NOMO-1 treated with dmso at 0.1 percent for 144 hours (cell line): ENCODE measurements at regions not wholly inside any gene's neighbourhood (a gene's known extent, or its start where the extent isn't known, plus 50 kb on each side); places are given as distances from the start of the nearest gene placed in this dataset.
A peak's percentile ranks its signal among the peaks of the same experiment; 100 is the strongest.
"Not testable (repeated sequence)": the region's sequence is repeated elsewhere in the genome, so short reads cannot be mapped to it uniquely, and the experiment has no call there.

ENCODE experiments used
- DNase-seq: peaks from one replicate; lab custom pipeline; 2025; ENCODE audit not compliant: unreplicated experiment; lab: John Stamatoyannopoulos, UW

DNA sequence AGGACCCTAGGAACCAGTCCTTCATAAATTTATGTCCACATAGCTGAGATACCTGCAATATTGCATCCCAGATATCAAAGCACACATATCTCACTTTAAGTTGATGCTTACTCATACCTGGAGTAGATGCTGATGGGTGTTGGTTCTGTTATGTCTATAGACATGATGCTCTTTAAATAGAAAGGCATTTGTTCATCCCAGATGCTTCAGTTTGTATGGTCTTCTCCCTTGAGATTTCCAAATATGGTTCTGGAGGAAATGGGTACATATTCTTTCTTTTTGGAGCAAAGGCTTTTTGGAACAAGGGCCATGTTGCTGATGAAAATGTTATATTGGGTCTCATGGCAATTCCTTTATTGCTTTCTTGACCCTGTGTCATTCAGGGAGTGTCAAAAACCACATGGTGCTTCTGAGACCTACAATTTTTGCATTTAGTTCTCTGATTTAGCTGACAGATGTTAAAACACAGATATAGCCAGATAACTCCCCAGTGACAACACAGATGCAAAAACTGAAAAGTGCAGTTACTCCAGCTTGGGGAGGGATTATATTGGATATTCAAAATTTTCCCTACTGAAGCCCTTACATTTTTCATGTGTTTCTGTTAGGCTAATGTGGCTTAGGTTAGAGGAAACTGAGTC is 211.4 kb downstream of the KCNRG start:
- no peak for DNase-seq

- DNase-seq: no peak
Measured at GRCh38 chr13:50227361-50227760, 212.1 kb downstream of the KCNRG start.

DNA sequence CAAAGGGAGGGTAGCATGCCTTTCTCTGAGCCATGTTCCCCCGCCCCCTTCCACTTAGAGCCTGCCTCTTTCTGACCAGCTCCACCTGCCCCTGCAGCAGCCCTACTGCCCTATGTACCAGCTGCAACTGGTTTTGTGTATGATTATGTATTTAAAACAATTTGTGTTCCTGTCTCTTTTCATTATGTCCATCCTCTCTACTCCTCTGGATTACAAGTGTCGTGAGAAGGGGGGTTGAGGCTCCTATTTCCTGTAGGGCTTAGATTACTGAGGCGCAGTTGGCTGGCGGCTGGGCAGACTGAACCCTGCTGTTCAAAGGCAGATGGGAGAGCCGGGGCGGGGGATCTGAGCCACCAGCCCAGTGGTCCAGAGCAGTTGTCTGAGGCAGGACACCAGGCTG is 213.3 kb downstream of the KCNRG start:
- DNase-seq: no peak

DNA sequence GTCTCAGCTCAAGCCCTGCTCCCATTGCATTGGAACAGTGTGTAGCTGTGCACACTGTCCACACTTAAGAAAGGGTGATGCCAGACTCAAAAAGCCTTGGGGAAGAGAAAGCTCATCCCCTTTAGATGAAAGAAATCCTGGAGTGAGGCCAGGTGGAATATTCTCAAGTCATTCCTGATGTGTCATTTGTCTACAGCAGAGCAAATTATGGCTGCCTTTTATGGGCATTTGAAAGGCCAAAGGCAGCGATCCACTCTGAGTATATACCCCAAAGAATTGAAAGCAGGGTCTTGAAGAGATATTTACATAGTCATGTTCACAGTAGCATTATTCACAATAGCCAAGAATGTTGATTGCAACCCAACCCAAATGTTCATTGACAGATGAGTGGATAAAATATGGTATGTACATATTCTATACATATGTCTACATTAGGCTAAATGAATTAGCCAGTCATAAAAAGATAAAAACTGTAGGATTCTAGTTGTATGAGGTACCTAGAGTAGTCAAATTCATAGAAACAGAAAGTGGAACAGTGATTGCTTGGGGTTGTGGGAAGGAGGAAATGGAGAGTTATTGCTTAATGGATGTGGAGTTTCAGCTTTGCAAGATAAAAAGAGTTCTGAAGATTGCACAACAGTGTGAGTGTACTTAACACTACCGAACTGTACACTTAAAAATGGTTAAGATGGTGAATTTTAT is 214.9 kb downstream of the KCNRG start:
- peak; percentile 93 for DNase-seq

DNA sequence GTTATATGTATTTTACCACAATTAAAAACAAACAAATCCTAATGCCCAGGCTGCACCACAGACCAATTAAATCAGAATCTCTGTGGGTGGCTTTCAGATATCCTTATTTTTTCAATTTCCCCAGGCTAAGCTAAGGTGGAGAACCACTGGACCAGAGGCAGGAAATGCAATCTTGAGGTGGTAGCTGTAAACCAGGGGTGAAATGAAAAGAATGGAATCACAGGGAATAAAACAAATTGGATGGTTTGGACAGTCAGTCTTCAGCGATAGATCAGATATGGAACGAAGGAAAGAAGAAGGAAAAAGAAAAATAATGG is 215.4 kb downstream of the KCNRG start:
- no peak for DNase-seq

DNA sequence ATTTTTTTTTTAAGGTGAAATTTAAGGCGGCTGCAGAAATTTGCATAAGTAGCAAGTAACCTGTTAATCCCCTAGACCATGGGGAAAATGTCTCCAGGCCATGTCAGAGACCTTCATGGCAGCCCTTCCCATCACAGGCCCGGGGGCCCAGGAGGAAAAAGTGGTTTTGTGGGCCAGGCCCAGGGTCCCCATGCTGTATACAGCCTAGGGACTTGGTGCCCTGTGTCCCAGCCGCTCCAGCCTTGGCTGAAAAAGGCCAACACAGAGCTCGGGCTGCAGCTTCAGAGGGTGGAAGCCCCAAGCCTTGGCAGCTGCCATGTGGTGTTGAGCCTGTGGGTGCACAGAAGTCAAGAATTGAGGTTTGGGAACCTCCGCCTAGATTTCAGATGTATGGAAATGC is 218.3 kb downstream of the KCNRG start:
- not testable (repeated sequence) for DNase-seq

GRCh38 chr13:50235604-50236342 is 220.5 kb downstream of the KCNRG start:
- DNase-seq: no peak

GRCh38 chr13:50236898-50237318 is 221.7 kb downstream of the KCNRG start:
- DNase-seq: no peak

DNA sequence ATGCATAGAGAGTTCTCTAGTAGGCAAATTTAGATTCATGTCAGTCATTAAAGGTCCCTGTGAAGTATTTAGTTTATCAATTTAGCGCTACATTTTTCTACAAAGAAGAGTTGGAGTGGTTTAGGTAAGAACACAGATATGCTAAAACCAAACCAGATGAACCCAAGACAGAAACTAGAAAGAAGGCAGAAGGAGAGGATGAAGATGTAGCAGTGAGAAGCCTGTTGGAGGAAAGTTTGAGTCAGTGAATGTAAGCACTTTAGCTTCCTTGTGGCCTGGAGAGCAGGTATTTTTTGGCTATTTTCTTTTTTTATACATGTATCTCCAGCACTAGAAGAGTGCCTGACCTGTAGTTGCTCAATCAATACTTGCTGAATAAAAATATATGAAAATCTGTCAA is 223.7 kb downstream of the KCNRG start:
- DNase-seq: no peak

DNA sequence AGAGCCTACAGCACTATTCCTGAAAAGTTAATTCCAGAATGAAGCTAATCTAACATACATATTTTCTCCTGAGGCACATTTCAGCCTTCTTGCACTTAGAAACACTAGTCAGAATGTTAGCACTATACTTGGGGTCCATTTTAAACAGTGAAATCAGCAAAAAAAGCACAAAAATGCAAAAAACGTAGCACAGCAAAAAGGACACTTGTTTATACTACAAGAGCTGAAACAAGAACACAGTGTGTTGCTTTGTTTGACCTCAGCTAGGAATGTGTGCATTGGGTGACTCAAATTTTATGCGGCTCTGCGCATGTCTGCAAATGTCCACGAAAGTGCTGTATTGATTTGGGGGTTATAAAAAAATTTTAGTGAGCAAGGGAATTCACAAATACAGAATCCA is 226.2 kb downstream of the KCNRG start:
- no peak for DNase-seq

- DNase-seq: no peak
Measured at GRCh38 chr13:50243931-50244330, 228.7 kb downstream of the KCNRG start.

- DNase-seq: no peak
Measured at GRCh38 chr13:50244355-50244712, 229.1 kb downstream of the KCNRG start.

DNA sequence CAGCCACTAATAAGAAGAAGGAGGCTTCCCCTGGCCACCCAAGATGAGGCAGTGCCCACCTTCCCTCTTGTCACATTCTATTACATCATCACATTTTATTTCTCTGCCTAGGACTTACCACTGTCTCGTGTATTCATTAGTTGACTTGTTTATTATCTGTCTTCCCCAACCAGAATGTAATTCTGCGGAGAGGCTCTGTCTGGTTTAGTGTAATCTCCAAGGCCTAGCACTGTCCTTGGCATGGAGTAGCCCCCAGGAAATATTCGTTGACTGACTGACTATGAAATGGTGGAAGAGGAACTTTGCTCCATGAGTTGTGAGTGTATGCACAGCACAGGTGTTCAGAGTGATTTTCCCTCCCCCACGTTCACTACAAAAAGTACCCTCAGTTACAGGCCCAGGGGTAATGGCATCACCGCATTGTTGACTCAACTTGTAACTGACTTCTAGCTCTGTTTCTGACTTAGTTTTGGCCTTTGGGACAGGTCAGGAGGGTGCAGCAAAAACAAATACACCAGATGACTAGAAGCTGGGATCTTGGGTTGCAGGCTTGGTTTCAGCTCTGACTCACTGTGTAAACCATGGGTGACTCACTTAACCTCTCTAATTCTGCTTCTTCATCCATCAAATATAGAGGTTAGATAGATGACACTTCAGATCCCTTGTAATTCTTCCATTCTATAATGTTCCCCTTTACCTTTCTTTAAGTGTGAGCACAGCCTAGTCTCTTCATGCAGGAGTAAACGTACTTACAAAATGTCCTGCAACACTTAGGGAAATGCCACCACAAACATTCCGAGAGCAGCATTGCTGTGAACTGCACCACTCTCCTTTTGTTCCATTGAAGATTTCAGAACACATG is 229.7 kb downstream of the KCNRG start:
- peak; percentile 50 for DNase-seq

DNA sequence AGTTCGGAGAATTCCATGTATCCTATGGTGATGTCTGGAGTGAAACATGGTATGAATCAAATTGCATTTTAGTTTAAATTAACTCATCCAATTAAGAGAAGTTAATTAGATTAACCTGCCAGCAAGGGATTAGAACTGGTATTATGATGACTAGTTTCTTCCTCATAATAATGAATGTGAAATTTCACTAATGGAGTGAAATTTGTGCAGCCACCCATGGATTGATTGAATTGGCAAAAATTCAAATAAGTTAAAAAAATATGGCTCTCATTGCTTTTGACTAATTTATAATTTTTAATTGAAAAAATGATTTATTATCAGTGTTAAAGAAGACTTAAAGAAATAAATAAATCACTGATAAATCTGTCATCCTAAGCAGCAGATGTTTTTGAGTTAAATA is 232.0 kb downstream of the KCNRG start:
- no peak for DNase-seq

GRCh38 chr13:50248516-50249143 is 233.4 kb downstream of the KCNRG start:
- DNase-seq: no peak

DNA sequence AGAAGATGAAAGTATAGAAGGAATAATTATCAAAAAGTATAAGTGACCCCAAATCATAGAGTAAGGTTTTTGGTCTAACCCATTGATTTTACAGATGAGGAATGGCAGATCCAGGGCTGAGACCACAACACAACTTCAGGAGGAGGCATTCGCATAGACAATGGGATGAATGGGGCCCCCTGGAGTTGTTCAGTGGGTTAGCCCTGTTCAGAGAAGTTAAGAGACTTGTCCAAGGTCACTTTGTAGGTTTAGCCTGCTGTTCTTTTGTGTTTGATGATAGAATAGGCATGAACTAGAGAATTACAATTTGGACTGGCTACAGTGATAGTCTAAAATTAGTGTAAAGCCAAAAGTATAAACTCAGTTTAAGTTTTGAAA is 233.9 kb downstream of the KCNRG start:
- no peak for DNase-seq

GRCh38 chr13:50250401-50250800 is 235.2 kb downstream of the KCNRG start:
- no peak for DNase-seq

DNA sequence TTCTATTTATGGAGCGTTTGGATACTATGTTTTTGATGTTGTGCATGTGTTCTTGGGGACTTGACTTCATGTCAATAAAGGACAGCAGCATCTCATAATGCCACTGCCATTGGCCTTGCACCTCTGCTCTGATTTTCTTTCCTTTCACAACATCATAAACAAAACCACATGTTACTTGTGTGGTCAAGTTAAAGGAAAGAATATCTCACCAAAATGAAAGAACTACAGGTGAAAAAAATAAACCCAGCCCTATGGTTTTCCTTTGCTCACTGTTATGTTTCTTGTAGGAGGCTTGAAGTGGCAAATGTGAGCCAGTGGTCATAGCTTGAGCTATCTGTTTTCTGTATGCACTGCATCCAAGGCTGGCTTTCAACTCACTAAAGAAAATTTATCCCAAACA is 240.4 kb downstream of the KCNRG start:
- DNase-seq: no peak

GRCh38 chr13:50256536-50257321 is 241.5 kb downstream of the KCNRG start:
- not testable (repeated sequence) for DNase-seq

- DNase-seq: no peak
Measured at GRCh38 chr13:50257646-50258045, 242.4 kb downstream of the KCNRG start.
